Mucosa of descending colon (tissue), 3 donors: ENCODE measurements at regions not wholly inside any gene's neighbourhood (a gene's known extent, or its start where the extent isn't known, plus 50 kb on each side); places are given as distances from the start of the nearest gene placed in this dataset.

Experiments
- ATAC-seq: fragments of 200-7000 bp; cut with Tn5 transposase; one replicate; pipeline ENCODE4 v1.9.1; 2020; ENCODE audit warnings: mild to moderate bottlenecking, moderate library complexity
- DNase-seq, 3 donors: peaks; one replicate each; pipeline ENCODE4 v3.0.0-alpha.2; 2020
- H3K36me3 ChIP-seq: fragments of 200-600 bp; one replicate; pipeline ENCODE4 v1.8.0; 2021; ENCODE audit warnings: low read depth, mild to moderate bottlenecking
- H3K4me1 ChIP-seq: fragments of 200-600 bp; one replicate; pipeline ENCODE4 v1.8.0; 2021; ENCODE audit warnings: low read depth, mild to moderate bottlenecking
- H3K4me3 ChIP-seq: fragments of 200-600 bp; one replicate; pipeline ENCODE4 v1.8.0; 2021; ENCODE audit warnings: mild to moderate bottlenecking
- H3K9me3 ChIP-seq: fragments of 200-600 bp; one replicate; pipeline ENCODE4 v1.8.0; 2021; ENCODE audit warnings: mild to moderate bottlenecking
- CTCF ChIP-seq: fragments of 200-600 bp; IDR thresholded peaks from one replicate; pipeline ENCODE4 v1.8.0; 2022; ENCODE audit warnings: antibody characterized with exemption, mild to moderate bottlenecking
- intact Hi-C, 2 donors: fragments of 100-400 bp; cut with DNase I in 1 of 2; cut with micrococcal nuclease in 1 of 2; formaldehyde crosslinking; loops; one replicate each; pipeline versions ENCODE4 v1.11.0 to v1.11.1; 2022; cut with DNase I, micrococcal nuclease
- donor health status: DM: no; HTN: no; CAD: no; lungs with moderate emphysema.
- donor health status: DM: no; HTN: no; CAD: no.
- donor health status: DM: no; HTN: yes; CAD: no.

- Histone ChIP-seq H3K9me3 (no peaks in the 10 kb centered on the region), H3K4me1 (no peaks in the 10 kb centered on the region), H3K36me3 (no peaks in the 10 kb centered on the region), H3K4me3 (no peak overlapping the region)
- TF ChIP-seq CTCF = no peak
- no peak for DNase-seq
- intact Hi-C loops = no loop called here
- ATAC-seq = no peak
These were observed 111.7 kb upstream of the SLC22A23 start for GRCh38 chr6:3568396-3569082.

GRCh38 chr6:3566812-3567211 lies 110.0 kb upstream of the SLC22A23 start:
- no peak for TF ChIP-seq CTCF

GRCh38 chr6:3565291-3565690 lies 108.4 kb upstream of the SLC22A23 start:
- no peaks in the 10 kb centered on the region for H3K4me1 ChIP-seq
- intact Hi-C loops = no loop called here
- no peak for TF ChIP-seq CTCF
- ATAC-seq (no peak), DNase-seq (no peak)
- no peak overlapping the region for H3K4me3 ChIP-seq
- H3K9me3 ChIP-seq = no peaks in the 10 kb centered on the region
- H3K36me3 ChIP-seq = no peaks in the 10 kb centered on the region

More at GRCh38 chr6:3566812-3567211, 110.0 kb upstream of the SLC22A23 start:
- H3K9me3 ChIP-seq = no peaks in the 10 kb centered on the region
- no peak overlapping the region for H3K4me3 ChIP-seq
- no peak for DNase-seq
- no peaks in the 10 kb centered on the region for H3K36me3 ChIP-seq
- intact Hi-C loops = no loop called here
- ATAC-seq = no peak
- H3K4me1 ChIP-seq = no peaks in the 10 kb centered on the region

- no peak for DNase-seq
- no peaks in the 10 kb centered on the region for H3K4me1 ChIP-seq
- intact Hi-C loops = no loop called here
- no peaks in the 10 kb centered on the region for H3K9me3 ChIP-seq
- peak; percentile 37 for ATAC-seq
- H3K4me3 ChIP-seq = no peak overlapping the region
- TF ChIP-seq CTCF = no peak
- no peaks in the 10 kb centered on the region for H3K36me3 ChIP-seq
These were observed 104.9 kb upstream of the SLC22A23 start for GRCh38 chr6:3561725-3562124.

- no peak overlapping the region for H3K4me3 ChIP-seq
- H3K36me3 ChIP-seq = no peaks in the 10 kb centered on the region
- ATAC-seq (no peak), DNase-seq (no peak)
- intact Hi-C loops = no loop called here
- no peak for TF ChIP-seq CTCF
- no peaks in the 10 kb centered on the region for H3K9me3 ChIP-seq
- H3K4me1 ChIP-seq = no peaks in the 10 kb centered on the region
These were observed 103.4 kb upstream of the SLC22A23 start for GRCh38 chr6:3560211-3560610.

- Histone ChIP-seq H3K9me3 (no peaks in the 10 kb centered on the region), H3K36me3 (no peaks in the 10 kb centered on the region), H3K4me1 (no peaks in the 10 kb centered on the region), H3K4me3 (no peak overlapping the region)
- intact Hi-C loops = no loop called here
- TF ChIP-seq CTCF = no peak
- no peak for ATAC-seq
- no peak for DNase-seq
These were observed 102.7 kb upstream of the SLC22A23 start for GRCh38 chr6:3559561-3559960.
